GM12878 (cell line): ENCODE measurements at regions not wholly inside any gene's neighbourhood (a gene's known extent, or its start where the extent isn't known, plus 50 kb on each side); places are given as distances from the start of the nearest gene placed in this dataset.

ENCODE experiments used
- CTCF ChIP-seq, 3 experiments: IDR thresholded peaks in 2 of 3; conservative IDR thresholded peaks in 1 of 3; 2 replicates each; pipeline ENCODE4 v1.5.1; 2011; ENCODE audit warnings: low read depth in 3 of 3, low read length in 3 of 3, mild to moderate bottlenecking in 3 of 3, control low read depth in 2 of 3, moderate library complexity in 2 of 3, inconsistent platforms in 1 of 3, mixed read lengths in 1 of 3; ENCODE audit not compliant: control insufficient read depth in 2 of 3, insufficient read depth in 1 of 3; ENCODE audit errors: extremely low read depth in 1 of 3
- CUX1 ChIP-seq: IDR thresholded peaks from 2 replicates; pipeline ENCODE4 v1.6.1; 2012; ENCODE audit warnings: improper control_type of control experiment, low read depth, low read length; ENCODE audit not compliant: insufficient replicate concordance
- EZH2 ChIP-seq: IDR thresholded peaks from 2 replicates; pipeline ENCODE4 v1.6.1; 2012; ENCODE audit warnings: low read depth, mild to moderate bottlenecking, control low read depth, inconsistent platforms, low read length, borderline replicate concordance; ENCODE audit not compliant: control insufficient read depth
- HDAC6 ChIP-seq: fragments of 200-600 bp; sonication (generic); IDR thresholded peaks from one replicate; pipeline ENCODE4 v1.8.0; 2017; ENCODE audit warnings: antibody characterized with exemption; ENCODE audit not compliant: unreplicated experiment
- MXI1 ChIP-seq: fragments of 150-350 bp; IDR thresholded peaks from 2 replicates; pipeline ENCODE4 v1.6.1; 2011; ENCODE audit warnings: low read depth, mild to moderate bottlenecking, inconsistent platforms, low read length, improper control_type of control experiment
- POLR2A ChIP-seq: IDR thresholded peaks from 2 replicates; pipeline ENCODE4 v1.6.1; 2011; ENCODE audit warnings: low read depth, mild to moderate bottlenecking, low read length
- RCOR1 ChIP-seq: conservative IDR thresholded peaks from 2 replicates; pipeline ENCODE4 v1.6.1; 2012; ENCODE audit warnings: low read depth, low read length, improper control_type of control experiment
- RFX5 ChIP-seq: IDR thresholded peaks from 2 replicates; pipeline ENCODE4 v1.6.1; 2011; ENCODE audit warnings: low read depth, low read length, improper control_type of control experiment
- SREBF2 ChIP-seq: IDR thresholded peaks from 2 replicates; pipeline ENCODE4 v1.6.1; 2012; ENCODE audit warnings: mild to moderate bottlenecking, low read length
- TARDBP ChIP-seq: IDR thresholded peaks from 2 replicates; pipeline ENCODE4 v1.6.1; 2016; ENCODE audit warnings: borderline replicate concordance
- TF ChIP-seq, protein P1 (sequence below): fragments of 450-650 bp; IDR thresholded peaks from 2 replicates; pipeline ENCODE4 v1.6.1; 2018; ENCODE audit warnings: mild to moderate bottlenecking, low read depth, moderate library complexity; ENCODE audit not compliant: partially characterized antibody
- TF ChIP-seq, protein P2 (sequence below): IDR thresholded peaks from 2 replicates; pipeline ENCODE4 v1.6.1; 2012; ENCODE audit warnings: low read depth, low read length, improper control_type of control experiment
- TF ChIP-seq, protein P3 (sequence below): IDR thresholded peaks from 2 replicates; pipeline ENCODE4 v1.6.1; 2012; ENCODE audit warnings: mild to moderate bottlenecking, low read depth, low read length

- TF ChIP-seq CTCF (IDR thresholded peaks at IDR 0.05 in 2 of 3, conservative IDR thresholded peaks at IDR 0.05 in 1 of 3; ENCODE audit: control insufficient read depth in 2 of 3, extremely low read depth in 1 of 3, insufficient read depth in 1 of 3, low read depth in 3 of 3, low read length in 3 of 3) (no peak), POLR2A (no peak), HDAC6 (no peak), EZH2 (no peak), SREBF2 (no peak), RCOR1 (no peak), MXI1 (no peak), RFX5 (no peak), TARDBP (no peak), CUX1 (no peak)
- TF ChIP-seq, protein P1, sequence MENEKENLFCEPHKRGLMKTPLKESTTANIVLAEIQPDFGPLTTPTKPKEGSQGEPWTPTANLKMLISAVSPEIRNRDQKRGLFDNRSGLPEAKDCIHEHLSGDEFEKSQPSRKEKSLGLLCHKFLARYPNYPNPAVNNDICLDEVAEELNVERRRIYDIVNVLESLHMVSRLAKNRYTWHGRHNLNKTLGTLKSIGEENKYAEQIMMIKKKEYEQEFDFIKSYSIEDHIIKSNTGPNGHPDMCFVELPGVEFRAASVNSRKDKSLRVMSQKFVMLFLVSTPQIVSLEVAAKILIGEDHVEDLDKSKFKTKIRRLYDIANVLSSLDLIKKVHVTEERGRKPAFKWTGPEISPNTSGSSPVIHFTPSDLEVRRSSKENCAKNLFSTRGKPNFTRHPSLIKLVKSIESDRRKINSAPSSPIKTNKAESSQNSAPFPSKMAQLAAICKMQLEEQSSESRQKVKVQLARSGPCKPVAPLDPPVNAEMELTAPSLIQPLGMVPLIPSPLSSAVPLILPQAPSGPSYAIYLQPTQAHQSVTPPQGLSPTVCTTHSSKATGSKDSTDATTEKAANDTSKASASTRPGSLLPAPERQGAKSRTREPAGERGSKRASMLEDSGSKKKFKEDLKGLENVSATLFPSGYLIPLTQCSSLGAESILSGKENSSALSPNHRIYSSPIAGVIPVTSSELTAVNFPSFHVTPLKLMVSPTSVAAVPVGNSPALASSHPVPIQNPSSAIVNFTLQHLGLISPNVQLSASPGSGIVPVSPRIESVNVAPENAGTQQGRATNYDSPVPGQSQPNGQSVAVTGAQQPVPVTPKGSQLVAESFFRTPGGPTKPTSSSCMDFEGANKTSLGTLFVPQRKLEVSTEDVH = no peak
- TF ChIP-seq, protein P2, sequence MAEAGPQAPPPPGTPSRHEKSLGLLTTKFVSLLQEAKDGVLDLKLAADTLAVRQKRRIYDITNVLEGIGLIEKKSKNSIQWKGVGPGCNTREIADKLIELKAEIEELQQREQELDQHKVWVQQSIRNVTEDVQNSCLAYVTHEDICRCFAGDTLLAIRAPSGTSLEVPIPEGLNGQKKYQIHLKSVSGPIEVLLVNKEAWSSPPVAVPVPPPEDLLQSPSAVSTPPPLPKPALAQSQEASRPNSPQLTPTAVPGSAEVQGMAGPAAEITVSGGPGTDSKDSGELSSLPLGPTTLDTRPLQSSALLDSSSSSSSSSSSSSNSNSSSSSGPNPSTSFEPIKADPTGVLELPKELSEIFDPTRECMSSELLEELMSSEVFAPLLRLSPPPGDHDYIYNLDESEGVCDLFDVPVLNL = no peak
- TF ChIP-seq, protein P3, sequence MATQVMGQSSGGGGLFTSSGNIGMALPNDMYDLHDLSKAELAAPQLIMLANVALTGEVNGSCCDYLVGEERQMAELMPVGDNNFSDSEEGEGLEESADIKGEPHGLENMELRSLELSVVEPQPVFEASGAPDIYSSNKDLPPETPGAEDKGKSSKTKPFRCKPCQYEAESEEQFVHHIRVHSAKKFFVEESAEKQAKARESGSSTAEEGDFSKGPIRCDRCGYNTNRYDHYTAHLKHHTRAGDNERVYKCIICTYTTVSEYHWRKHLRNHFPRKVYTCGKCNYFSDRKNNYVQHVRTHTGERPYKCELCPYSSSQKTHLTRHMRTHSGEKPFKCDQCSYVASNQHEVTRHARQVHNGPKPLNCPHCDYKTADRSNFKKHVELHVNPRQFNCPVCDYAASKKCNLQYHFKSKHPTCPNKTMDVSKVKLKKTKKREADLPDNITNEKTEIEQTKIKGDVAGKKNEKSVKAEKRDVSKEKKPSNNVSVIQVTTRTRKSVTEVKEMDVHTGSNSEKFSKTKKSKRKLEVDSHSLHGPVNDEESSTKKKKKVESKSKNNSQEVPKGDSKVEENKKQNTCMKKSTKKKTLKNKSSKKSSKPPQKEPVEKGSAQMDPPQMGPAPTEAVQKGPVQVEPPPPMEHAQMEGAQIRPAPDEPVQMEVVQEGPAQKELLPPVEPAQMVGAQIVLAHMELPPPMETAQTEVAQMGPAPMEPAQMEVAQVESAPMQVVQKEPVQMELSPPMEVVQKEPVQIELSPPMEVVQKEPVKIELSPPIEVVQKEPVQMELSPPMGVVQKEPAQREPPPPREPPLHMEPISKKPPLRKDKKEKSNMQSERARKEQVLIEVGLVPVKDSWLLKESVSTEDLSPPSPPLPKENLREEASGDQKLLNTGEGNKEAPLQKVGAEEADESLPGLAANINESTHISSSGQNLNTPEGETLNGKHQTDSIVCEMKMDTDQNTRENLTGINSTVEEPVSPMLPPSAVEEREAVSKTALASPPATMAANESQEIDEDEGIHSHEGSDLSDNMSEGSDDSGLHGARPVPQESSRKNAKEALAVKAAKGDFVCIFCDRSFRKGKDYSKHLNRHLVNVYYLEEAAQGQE = no peak
Measured at GRCh38 chr3:27796365-27796875, 74.3 kb upstream of the EOMES start.
